ENCODE measurements at regions not wholly inside any gene's neighbourhood (a gene's known extent, or its start where the extent isn't known, plus 50 kb on each side); places are given as distances from the start of the nearest gene placed in this dataset.
A peak's percentile ranks its signal among the peaks of the same experiment; 100 is the strongest.

- H3K9ac ChIP-seq (ENCODE audit: low read length), result no peak overlapping the region
Observed at GRCh38 chr2:136386046-136386445, 268.1 kb upstream of the CXCR4 start.

GRCh38 chr2:136384531-136385303, 266.8 kb upstream of the CXCR4 start:
- no peaks in the 10 kb centered on the region for H3K27me3 ChIP-seq (ENCODE audit: insufficient read depth, low read depth, low read length)
- no peaks in the 10 kb centered on the region for H4K20me1 ChIP-seq (ENCODE audit: insufficient read depth)
- no peak overlapping the region for H2AFZ ChIP-seq (ENCODE audit: low read depth, low read length)
- no peaks in the 10 kb centered on the region for H3K36me3 ChIP-seq (ENCODE audit: insufficient read depth, low read length)
- H3K9me2 ChIP-seq (ENCODE audit: insufficient read depth, low read length), result no peaks in the 10 kb centered on the region
- H3K79me2 ChIP-seq (replicated peaks; ENCODE audit: insufficient read depth, low read length), result no peaks in the 10 kb centered on the region
- H3K27ac ChIP-seq (ENCODE audit: low read length), result no peak overlapping the region
- peak; percentile 79 for TF ChIP-seq SMC3 (conservative IDR thresholded peaks at IDR 0.05; ENCODE audit: poor library complexity)
- TF ChIP-seq MXI1 (conservative IDR thresholded peaks at IDR 0.05; ENCODE audit: poor library complexity, severe bottlenecking), result no peak
- no peak for TF ChIP-seq POLR2AphosphoS5 (IDR thresholded peaks at IDR 0.05)
- peak; percentile 72 for TF ChIP-seq RAD21 (conservative IDR thresholded peaks at IDR 0.05)
- TF ChIP-seq EZH2 (IDR thresholded peaks at IDR 0.05; ENCODE audit: borderline replicate concordance, insufficient read depth, low read length, poor library complexity, severe bottlenecking), result no peak
- no peak for TF ChIP-seq TAF1 (IDR thresholded peaks at IDR 0.05; ENCODE audit: low read depth)
- TF ChIP-seq CTCF (IDR thresholded peaks at IDR 0.05; ENCODE audit: poor library complexity, severe bottlenecking), result peak; percentile 69
- H3K9me3 ChIP-seq (ENCODE audit: low read length), result no peaks in the 10 kb centered on the region
- H3F3A ChIP-seq (ENCODE audit: insufficient read depth, low read length, poor library complexity, severe bottlenecking), result no peaks in the 10 kb centered on the region
- H3K4me3 ChIP-seq (ENCODE audit: low read length), result no peak overlapping the region
- no peak overlapping the region for H3K4me2 ChIP-seq (ENCODE audit: low read length)
- no peak overlapping the region for H3K9ac ChIP-seq (ENCODE audit: low read length)

More at GRCh38 chr2:136386046-136386445, 268.1 kb upstream of the CXCR4 start:
- TF ChIP-seq EZH2 (IDR thresholded peaks at IDR 0.05; ENCODE audit: borderline replicate concordance, insufficient read depth, low read length, poor library complexity, severe bottlenecking) (no peak), MXI1 (conservative IDR thresholded peaks at IDR 0.05; ENCODE audit: poor library complexity, severe bottlenecking) (no peak), RAD21 (conservative IDR thresholded peaks at IDR 0.05) (no peak), POLR2AphosphoS5 (IDR thresholded peaks at IDR 0.05) (no peak), SMC3 (conservative IDR thresholded peaks at IDR 0.05; ENCODE audit: poor library complexity) (no peak), EP300 (conservative IDR thresholded peaks at IDR 0.05; ENCODE audit: poor library complexity, severe bottlenecking) (no peak), REST (IDR thresholded peaks at IDR 0.05; ENCODE audit: borderline replicate concordance) (no peak), CTCF (IDR thresholded peaks at IDR 0.05; ENCODE audit: poor library complexity, severe bottlenecking) (no peak), TAF1 (IDR thresholded peaks at IDR 0.05; ENCODE audit: low read depth) (no peak)
- no peaks in the 10 kb centered on the region for H3K36me3 ChIP-seq (ENCODE audit: insufficient read depth, low read length)
- H3K9me2 ChIP-seq (ENCODE audit: insufficient read depth, low read length), result no peaks in the 10 kb centered on the region
- no peak overlapping the region for H3K4me2 ChIP-seq (ENCODE audit: low read length)
- H3K79me2 ChIP-seq (replicated peaks; ENCODE audit: insufficient read depth, low read length), result no peaks in the 10 kb centered on the region
- H3K4me3 ChIP-seq (ENCODE audit: low read length), result no peak overlapping the region
- no peak overlapping the region for H3K27ac ChIP-seq (ENCODE audit: low read length)
- H2AFZ ChIP-seq (ENCODE audit: low read depth, low read length), result no peak overlapping the region
- no peaks in the 10 kb centered on the region for H3K27me3 ChIP-seq (ENCODE audit: insufficient read depth, low read depth, low read length)
- H3K9me3 ChIP-seq (ENCODE audit: low read length), result no peaks in the 10 kb centered on the region
- H3F3A ChIP-seq (ENCODE audit: insufficient read depth, low read length, poor library complexity, severe bottlenecking), result no peaks in the 10 kb centered on the region
- H4K20me1 ChIP-seq (ENCODE audit: insufficient read depth), result no peaks in the 10 kb centered on the region

Measured in neural cell (in vitro differentiated cells).